Sigmoid colon (tissue), 4 donors: ENCODE measurements at regions not wholly inside any gene's neighbourhood (a gene's known extent, or its start where the extent isn't known, plus 50 kb on each side); places are given as distances from the start of the nearest gene placed in this dataset.

Experiments
- EP300 ChIP-seq, 4 donors: sonication (generic); formaldehyde crosslinking; IDR thresholded peaks; one replicate each; pipeline ENCODE4 v1.6.1; 2017; ENCODE audit warnings: antibody characterized with exemption in 4 of 4
- POLR2A ChIP-seq, 2 donors: fragments of 450-650 bp; IDR thresholded peaks; one replicate each; pipeline ENCODE4 v1.6.1; 2016; ENCODE audit warnings: antibody characterized with exemption in 2 of 2, mild to moderate bottlenecking in 2 of 2, moderate library complexity in 2 of 2
- TF ChIP-seq, protein P1 (sequence below), 4 experiments: fragments of 450-650 bp in 3 of 4; fragments of 200-600 bp in 1 of 4; IDR thresholded peaks; one replicate each; pipeline ENCODE4 v1.5.1; 2016 to 2019; ENCODE audit warnings: antibody characterized with exemption in 4 of 4, mild to moderate bottlenecking in 3 of 4, moderate library complexity in 2 of 4

DNA sequence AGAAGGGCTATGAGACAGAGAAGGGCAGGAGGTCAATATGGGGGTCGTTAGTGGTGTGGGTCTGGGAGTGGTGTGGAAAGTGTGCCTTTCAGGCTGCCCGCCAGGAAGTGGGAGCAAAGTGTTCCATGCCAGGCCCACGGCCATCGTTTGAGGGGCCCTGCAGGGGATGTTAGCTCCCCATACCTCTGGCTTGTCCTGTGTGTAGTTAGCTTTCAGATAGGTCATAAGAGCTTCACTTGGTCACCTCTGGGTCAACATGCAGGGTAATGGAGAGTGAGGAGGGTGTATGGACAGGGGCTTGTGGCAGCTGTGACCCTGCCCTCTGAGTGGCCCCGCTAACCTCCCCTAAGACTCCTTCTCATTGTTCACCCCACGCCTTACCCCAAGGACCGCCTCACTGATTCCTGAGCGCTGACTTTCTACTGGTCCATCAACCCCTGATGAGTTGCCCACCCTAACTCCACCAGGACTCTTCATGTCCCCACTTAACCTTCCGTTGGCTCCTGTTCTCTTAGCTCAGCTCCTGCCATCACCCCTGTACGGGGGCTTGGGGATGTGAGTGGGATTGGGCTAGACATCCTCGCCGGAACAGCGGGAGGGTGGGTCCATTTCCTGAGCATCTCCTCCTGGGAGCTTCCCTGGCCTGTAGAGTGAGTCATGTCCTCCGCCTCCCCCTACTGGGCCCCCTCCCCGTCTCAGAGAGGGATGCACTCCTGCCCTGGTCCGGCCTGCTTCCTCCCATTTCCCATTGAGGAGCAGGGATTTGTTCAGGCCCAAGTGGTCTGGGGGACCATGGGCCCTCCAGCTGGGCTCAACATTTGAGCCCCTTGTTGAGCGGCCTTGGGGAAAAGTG lies 125.7 kb downstream of the FGF18 start:
- TF ChIP-seq, protein P1, sequence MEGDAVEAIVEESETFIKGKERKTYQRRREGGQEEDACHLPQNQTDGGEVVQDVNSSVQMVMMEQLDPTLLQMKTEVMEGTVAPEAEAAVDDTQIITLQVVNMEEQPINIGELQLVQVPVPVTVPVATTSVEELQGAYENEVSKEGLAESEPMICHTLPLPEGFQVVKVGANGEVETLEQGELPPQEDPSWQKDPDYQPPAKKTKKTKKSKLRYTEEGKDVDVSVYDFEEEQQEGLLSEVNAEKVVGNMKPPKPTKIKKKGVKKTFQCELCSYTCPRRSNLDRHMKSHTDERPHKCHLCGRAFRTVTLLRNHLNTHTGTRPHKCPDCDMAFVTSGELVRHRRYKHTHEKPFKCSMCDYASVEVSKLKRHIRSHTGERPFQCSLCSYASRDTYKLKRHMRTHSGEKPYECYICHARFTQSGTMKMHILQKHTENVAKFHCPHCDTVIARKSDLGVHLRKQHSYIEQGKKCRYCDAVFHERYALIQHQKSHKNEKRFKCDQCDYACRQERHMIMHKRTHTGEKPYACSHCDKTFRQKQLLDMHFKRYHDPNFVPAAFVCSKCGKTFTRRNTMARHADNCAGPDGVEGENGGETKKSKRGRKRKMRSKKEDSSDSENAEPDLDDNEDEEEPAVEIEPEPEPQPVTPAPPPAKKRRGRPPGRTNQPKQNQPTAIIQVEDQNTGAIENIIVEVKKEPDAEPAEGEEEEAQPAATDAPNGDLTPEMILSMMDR (IDR thresholded peaks at IDR 0.05) = no peak
- no peak for TF ChIP-seq POLR2A (IDR thresholded peaks at IDR 0.05)
- TF ChIP-seq EP300 (IDR thresholded peaks at IDR 0.05) = no peak
